Activated CD4-positive, alpha-beta T cell treated with anti-CD3 and anti-CD28 coated beads for 48 hours (primary cell): ENCODE measurements at regions not wholly inside any gene's neighbourhood (a gene's known extent, or its start where the extent isn't known, plus 50 kb on each side); places are given as distances from the start of the nearest gene placed in this dataset.
A peak's percentile ranks its signal among the peaks of the same experiment; 100 is the strongest.

Source experiments
- DNase-seq: peaks from one replicate; pipeline ENCODE4 v3.0.0-alpha.2; 2020

GRCh38 chr6:130314271-130314670 is 51.5 kb upstream of the TMEM200A start:
- DNase-seq, result no peak

DNA sequence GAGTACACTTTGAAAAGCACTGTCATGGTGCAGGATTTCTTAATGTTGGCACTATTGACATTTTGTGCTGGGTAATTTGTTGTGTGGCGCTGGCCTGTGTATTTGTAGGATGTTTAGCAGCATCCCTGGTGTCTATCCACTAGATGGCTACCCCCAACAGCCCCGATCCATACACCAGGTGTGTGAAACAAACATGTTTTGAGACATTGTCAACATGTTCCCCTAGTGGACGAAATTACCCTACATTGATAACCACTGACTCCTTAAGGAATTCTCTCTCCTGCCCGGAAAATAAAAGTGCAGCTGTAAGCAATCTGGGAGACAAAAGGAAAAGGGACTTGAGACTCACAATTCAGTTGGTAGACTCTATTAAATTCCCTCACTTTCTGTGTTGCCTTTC is 52.6 kb upstream of the TMEM200A start:
- DNase-seq, result no peak

- no peak for DNase-seq
Measured at GRCh38 chr6:130309028-130309427, 56.8 kb upstream of the TMEM200A start.

GRCh38 chr6:130307752-130308361 is 58.0 kb upstream of the TMEM200A start:
- no peak for DNase-seq

DNA sequence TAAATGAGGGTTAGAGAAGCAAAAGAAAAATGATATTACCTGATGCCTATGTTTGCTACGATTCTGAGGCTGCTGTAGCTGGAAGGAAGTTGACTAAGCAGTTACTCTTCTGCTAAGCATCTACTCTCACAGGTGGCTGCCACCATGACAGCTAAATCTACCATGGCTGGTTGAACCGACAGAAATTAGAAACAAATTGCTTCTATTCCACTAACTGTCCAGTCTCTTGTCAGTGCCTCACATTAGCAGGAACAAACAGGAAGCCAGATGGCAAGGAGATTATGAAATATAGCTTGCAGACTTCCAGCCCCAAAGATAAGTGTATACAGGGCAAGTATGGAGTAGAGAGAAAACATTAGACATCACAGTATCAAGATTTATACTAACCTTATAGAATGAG is 59.4 kb upstream of the TMEM200A start:
- DNase-seq, result no peak

DNA sequence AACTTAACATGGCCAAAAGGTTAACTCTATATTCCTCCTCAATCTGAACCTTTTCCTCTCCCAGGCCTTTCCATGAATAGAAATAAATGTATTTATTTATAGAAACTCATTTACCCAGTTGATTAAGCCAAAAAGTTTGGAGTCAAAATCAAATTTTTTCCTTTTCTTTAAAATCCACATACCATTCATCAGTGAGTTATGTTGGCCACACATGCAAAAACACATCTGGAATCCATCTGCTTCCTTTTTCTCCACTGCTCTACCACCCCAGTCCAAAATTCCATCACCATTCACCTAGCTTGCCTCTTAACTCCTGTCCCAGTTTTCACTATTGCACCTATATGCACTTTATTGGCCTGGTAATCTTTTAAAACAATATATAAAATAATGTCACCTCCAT is 62.4 kb upstream of the TMEM200A start:
- no peak for DNase-seq

DNA sequence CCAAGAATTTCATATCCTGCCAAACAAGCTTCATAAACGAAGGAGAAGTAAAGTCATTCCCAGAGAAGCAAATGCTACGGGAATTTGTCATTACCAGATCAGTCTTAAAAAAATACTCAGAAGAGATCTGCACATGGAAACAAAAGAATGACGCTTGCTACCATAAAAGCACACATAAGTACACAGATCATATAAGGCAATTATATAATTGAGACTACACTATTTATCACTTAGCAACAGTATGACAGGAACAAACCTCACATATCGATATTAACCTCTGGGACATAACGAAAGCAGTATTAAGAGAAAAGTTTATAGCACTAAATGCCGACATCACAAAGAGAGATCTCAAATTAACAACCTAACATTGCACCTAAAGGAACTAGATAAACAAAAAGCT is 67.6 kb upstream of the TMEM200A start:
- no peak for DNase-seq

GRCh38 chr6:130296854-130297253 is 69.0 kb upstream of the TMEM200A start:
- no peak for DNase-seq

DNA sequence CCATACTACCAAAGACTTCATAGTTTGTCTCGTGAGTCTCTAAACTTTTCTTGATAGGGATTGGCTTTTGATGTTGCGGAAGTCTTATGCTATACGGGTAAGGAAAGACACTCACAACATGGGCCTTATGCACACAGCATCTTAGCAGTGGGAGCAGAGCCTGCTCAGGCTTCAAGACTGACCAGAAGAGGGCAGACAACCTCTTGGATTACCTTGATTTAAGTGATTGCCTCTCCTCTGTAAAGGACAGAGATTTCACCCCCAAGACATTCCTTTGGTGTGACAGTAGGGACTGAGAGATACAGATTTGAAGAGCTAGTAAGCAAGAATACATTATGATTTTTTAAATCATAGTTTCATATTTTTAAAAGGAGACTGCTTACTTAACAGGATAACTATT is 71.0 kb upstream of the SAMD3 start:
- peak; percentile 19 for DNase-seq

DNA sequence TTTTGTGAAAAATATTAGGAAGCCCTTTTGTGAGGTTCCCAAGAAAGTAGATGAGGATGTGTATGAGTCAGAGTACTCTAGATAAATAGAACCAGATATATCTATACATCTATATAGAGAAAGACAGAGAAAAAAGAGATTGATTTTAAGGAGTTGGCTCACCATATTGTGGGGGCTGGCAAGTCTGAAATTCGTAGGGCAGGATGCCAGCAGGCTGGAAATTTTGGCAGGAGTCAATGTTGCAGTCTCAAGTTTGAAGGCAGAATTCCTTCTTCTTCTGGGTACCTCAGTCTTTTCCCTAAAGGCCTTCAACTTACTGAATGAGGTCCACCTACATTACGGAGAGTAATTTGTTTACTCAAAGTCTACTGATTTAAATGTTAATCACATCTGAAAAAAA is 65.3 kb upstream of the SAMD3 start:
- no peak for DNase-seq

GRCh38 chr6:130282234-130282995 is 59.7 kb upstream of the SAMD3 start:
- peak; percentile 31 for DNase-seq

GRCh38 chr6:130276507-130276906 is 53.8 kb upstream of the SAMD3 start:
- DNase-seq, result no peak

- no peak for DNase-seq
Measured at GRCh38 chr6:130274007-130274406, 51.3 kb upstream of the SAMD3 start.
